ENCODE measurements at regions not wholly inside any gene's neighbourhood (a gene's known extent, or its start where the extent isn't known, plus 50 kb on each side); places are given as distances from the start of the nearest gene placed in this dataset.

- H2BK15ac ChIP-seq (ENCODE audit: low read depth, poor library complexity, severe bottlenecking), result no peak overlapping the region
- 87% methylated on average over 2 of the region's 2 CpGs for WGBS
- H3K4me2 ChIP-seq (ENCODE audit: low read length, poor library complexity, severe bottlenecking), result no peak overlapping the region
- H3K27ac ChIP-seq (ENCODE audit: low read length, poor library complexity, severe bottlenecking), result no peak overlapping the region
- no peaks in the 10 kb centered on the region for H3K9me3 ChIP-seq (ENCODE audit: control insufficient read depth, low read length)
- no peak overlapping the region for H4K8ac ChIP-seq (ENCODE audit: low read length)
- no peak overlapping the region for H3K18ac ChIP-seq (ENCODE audit: low read depth in 1 of 2, low read length in 2 of 2)
- no peaks in the 10 kb centered on the region for H3K27me3 ChIP-seq (ENCODE audit: control insufficient read depth in 1 of 2, insufficient read depth in 1 of 2, low read length in 2 of 2)
- no peak overlapping the region for H4K91ac ChIP-seq (ENCODE audit: low read length)
- no peak overlapping the region for H3K14ac ChIP-seq (ENCODE audit: low read length in 2 of 2)
- H3K4me3 ChIP-seq (ENCODE audit: insufficient read depth in 1 of 2, low read depth in 1 of 2, low read length in 2 of 2), result no peak overlapping the region
- no peak overlapping the region for H3K9ac ChIP-seq (ENCODE audit: low read length)
- H2BK5ac ChIP-seq (ENCODE audit: low read depth, low read length, poor library complexity, severe bottlenecking), result no peak overlapping the region
- no peak overlapping the region for H3K23ac ChIP-seq (ENCODE audit: low read length in 2 of 2)
- H3K36me3 ChIP-seq (ENCODE audit: control insufficient read depth in 1 of 2, insufficient read depth in 2 of 2, low read depth in 1 of 2, low read length in 2 of 2), result no peaks in the 10 kb centered on the region
- no peak overlapping the region for H2AFZ ChIP-seq (ENCODE audit: low read depth, low read length)
- H2BK120ac ChIP-seq (ENCODE audit: low read depth, low read length), result no peak overlapping the region
- H2BK12ac ChIP-seq (ENCODE audit: low read length in 2 of 2), result no peak overlapping the region
- H3K4ac ChIP-seq (ENCODE audit: low read depth in 1 of 2, low read length in 2 of 2), result no peak overlapping the region
- DNase-seq, result no peak
- H3K79me1 ChIP-seq (replicated peaks; ENCODE audit: low read length, poor library complexity, severe bottlenecking), result no peaks in the 10 kb centered on the region
- no peaks in the 10 kb centered on the region for H3K4me1 ChIP-seq (ENCODE audit: control insufficient read depth, insufficient read depth, low read depth, low read length)
- H2AK5ac ChIP-seq (ENCODE audit: low read length, severe bottlenecking), result no peak overlapping the region
These were observed 115.6 kb downstream of the ZNF281 start for GRCh38 chr1:200294241-200294640.

GRCh38 chr1:200292699-200293098 lies 117.1 kb downstream of the ZNF281 start:
- H3K27me3 ChIP-seq (ENCODE audit: control insufficient read depth in 1 of 2, insufficient read depth in 1 of 2, low read length in 2 of 2), result no peaks in the 10 kb centered on the region
- no peak overlapping the region for H2BK5ac ChIP-seq (ENCODE audit: low read depth, low read length, poor library complexity, severe bottlenecking)
- H2AFZ ChIP-seq (ENCODE audit: low read depth, low read length), result no peak overlapping the region
- H2BK12ac ChIP-seq (ENCODE audit: low read length in 2 of 2), result no peak overlapping the region
- H3K18ac ChIP-seq (ENCODE audit: low read depth in 1 of 2, low read length in 2 of 2), result no peak overlapping the region
- no peak overlapping the region for H3K27ac ChIP-seq (ENCODE audit: low read length, poor library complexity, severe bottlenecking)
- H2AK5ac ChIP-seq (ENCODE audit: low read length, severe bottlenecking), result no peak overlapping the region
- no peaks in the 10 kb centered on the region for H3K9me3 ChIP-seq (ENCODE audit: control insufficient read depth, low read length)
- H2BK15ac ChIP-seq (ENCODE audit: low read depth, poor library complexity, severe bottlenecking), result no peak overlapping the region
- H4K91ac ChIP-seq (ENCODE audit: low read length), result no peak overlapping the region
- H3K4ac ChIP-seq (ENCODE audit: low read depth in 1 of 2, low read length in 2 of 2), result no peak overlapping the region
- H3K36me3 ChIP-seq (ENCODE audit: control insufficient read depth in 1 of 2, insufficient read depth in 2 of 2, low read depth in 1 of 2, low read length in 2 of 2), result no peaks in the 10 kb centered on the region
- no peak overlapping the region for H3K4me2 ChIP-seq (ENCODE audit: low read length, poor library complexity, severe bottlenecking)
- H3K9ac ChIP-seq (ENCODE audit: low read length), result no peak overlapping the region
- H3K14ac ChIP-seq (ENCODE audit: low read length in 2 of 2), result no peak overlapping the region
- H3K23ac ChIP-seq (ENCODE audit: low read length in 2 of 2), result no peak overlapping the region
- no peak overlapping the region for H3K4me3 ChIP-seq (ENCODE audit: insufficient read depth in 1 of 2, low read depth in 1 of 2, low read length in 2 of 2)
- WGBS, result 67% methylated on average over 2 of the region's 2 CpGs
- no peaks in the 10 kb centered on the region for H3K79me1 ChIP-seq (replicated peaks; ENCODE audit: low read length, poor library complexity, severe bottlenecking)
- H4K8ac ChIP-seq (ENCODE audit: low read length), result no peak overlapping the region
- no peaks in the 10 kb centered on the region for H3K4me1 ChIP-seq (ENCODE audit: control insufficient read depth, insufficient read depth, low read depth, low read length)
- no peak overlapping the region for H2BK120ac ChIP-seq (ENCODE audit: low read depth, low read length)
- DNase-seq, result no peak

GRCh38 chr1:200291106-200291505 lies 118.7 kb downstream of the ZNF281 start:
- no peak overlapping the region for H2AK5ac ChIP-seq (ENCODE audit: low read length, severe bottlenecking)
- no peak overlapping the region for H4K8ac ChIP-seq (ENCODE audit: low read length)
- 93% methylated on average over 2 of the region's 2 CpGs for WGBS
- no peaks in the 10 kb centered on the region for H3K4me1 ChIP-seq (ENCODE audit: control insufficient read depth, insufficient read depth, low read depth, low read length)
- H3K18ac ChIP-seq (ENCODE audit: low read depth in 1 of 2, low read length in 2 of 2), result no peak overlapping the region
- no peak for DNase-seq
- no peak overlapping the region for H2BK12ac ChIP-seq (ENCODE audit: low read length in 2 of 2)
- no peaks in the 10 kb centered on the region for H3K9me3 ChIP-seq (ENCODE audit: control insufficient read depth, low read length)
- H2BK120ac ChIP-seq (ENCODE audit: low read depth, low read length), result no peak overlapping the region
- H2BK15ac ChIP-seq (ENCODE audit: low read depth, poor library complexity, severe bottlenecking), result no peak overlapping the region
- no peak overlapping the region for H3K4me2 ChIP-seq (ENCODE audit: low read length, poor library complexity, severe bottlenecking)
- no peak overlapping the region for H3K27ac ChIP-seq (ENCODE audit: low read length, poor library complexity, severe bottlenecking)
- H3K27me3 ChIP-seq (ENCODE audit: control insufficient read depth in 1 of 2, insufficient read depth in 1 of 2, low read length in 2 of 2), result no peaks in the 10 kb centered on the region
- no peak overlapping the region for H4K91ac ChIP-seq (ENCODE audit: low read length)
- no peak overlapping the region for H3K9ac ChIP-seq (ENCODE audit: low read length)
- no peak overlapping the region for H3K4me3 ChIP-seq (ENCODE audit: insufficient read depth in 1 of 2, low read depth in 1 of 2, low read length in 2 of 2)
- no peak overlapping the region for H3K14ac ChIP-seq (ENCODE audit: low read length in 2 of 2)
- H2BK5ac ChIP-seq (ENCODE audit: low read depth, low read length, poor library complexity, severe bottlenecking), result no peak overlapping the region
- H2AFZ ChIP-seq (ENCODE audit: low read depth, low read length), result no peak overlapping the region
- H3K36me3 ChIP-seq (ENCODE audit: control insufficient read depth in 1 of 2, insufficient read depth in 2 of 2, low read depth in 1 of 2, low read length in 2 of 2), result no peaks in the 10 kb centered on the region
- no peak overlapping the region for H3K23ac ChIP-seq (ENCODE audit: low read length in 2 of 2)
- H3K79me1 ChIP-seq (replicated peaks; ENCODE audit: low read length, poor library complexity, severe bottlenecking), result no peaks in the 10 kb centered on the region
- H3K4ac ChIP-seq (ENCODE audit: low read depth in 1 of 2, low read length in 2 of 2), result no peak overlapping the region

- no peak overlapping the region for H3K4ac ChIP-seq (ENCODE audit: low read depth in 1 of 2, low read length in 2 of 2)
- no peak overlapping the region for H2AK5ac ChIP-seq (ENCODE audit: low read length, severe bottlenecking)
- H2BK120ac ChIP-seq (ENCODE audit: low read depth, low read length), result no peak overlapping the region
- no peak overlapping the region for H2BK5ac ChIP-seq (ENCODE audit: low read depth, low read length, poor library complexity, severe bottlenecking)
- no peak overlapping the region for H3K9ac ChIP-seq (ENCODE audit: low read length)
- H3K18ac ChIP-seq (ENCODE audit: low read depth in 1 of 2, low read length in 2 of 2), result no peak overlapping the region
- H3K4me3 ChIP-seq (ENCODE audit: insufficient read depth in 1 of 2, low read depth in 1 of 2, low read length in 2 of 2), result no peak overlapping the region
- no peak overlapping the region for H2BK15ac ChIP-seq (ENCODE audit: low read depth, poor library complexity, severe bottlenecking)
- no peaks in the 10 kb centered on the region for H3K36me3 ChIP-seq (ENCODE audit: control insufficient read depth in 1 of 2, insufficient read depth in 2 of 2, low read depth in 1 of 2, low read length in 2 of 2)
- H2BK12ac ChIP-seq (ENCODE audit: low read length in 2 of 2), result no peak overlapping the region
- H3K14ac ChIP-seq (ENCODE audit: low read length in 2 of 2), result no peak overlapping the region
- H4K91ac ChIP-seq (ENCODE audit: low read length), result no peak overlapping the region
- no peak overlapping the region for H3K27ac ChIP-seq (ENCODE audit: low read length, poor library complexity, severe bottlenecking)
- H3K27me3 ChIP-seq (ENCODE audit: control insufficient read depth in 1 of 2, insufficient read depth in 1 of 2, low read length in 2 of 2), result no peaks in the 10 kb centered on the region
- peak; percentile 19 for DNase-seq
- H3K4me2 ChIP-seq (ENCODE audit: low read length, poor library complexity, severe bottlenecking), result no peak overlapping the region
- no peaks in the 10 kb centered on the region for H3K4me1 ChIP-seq (ENCODE audit: control insufficient read depth, insufficient read depth, low read depth, low read length)
- H3K79me1 ChIP-seq (replicated peaks; ENCODE audit: low read length, poor library complexity, severe bottlenecking), result no peaks in the 10 kb centered on the region
- H3K9me3 ChIP-seq (ENCODE audit: control insufficient read depth, low read length), result no peaks in the 10 kb centered on the region
- H4K8ac ChIP-seq (ENCODE audit: low read length), result no peak overlapping the region
- 71% methylated on average over 5 of the region's 5 CpGs for WGBS
- H3K23ac ChIP-seq (ENCODE audit: low read length in 2 of 2), result no peak overlapping the region
- H2AFZ ChIP-seq (ENCODE audit: low read depth, low read length), result no peak overlapping the region
These were observed 119.7 kb downstream of the ZNF281 start for GRCh38 chr1:200290010-200290685.

Data from mesenchymal stem cell (in vitro differentiated cells and primary cell).